MM.1S (cell line): ENCODE measurements at regions not wholly inside any gene's neighbourhood (a gene's known extent, or its start where the extent isn't known, plus 50 kb on each side); places are given as distances from the start of the nearest gene placed in this dataset.

Source experiments
- CTCF ChIP-seq: fragments of 300-600 bp; sonication (generic); IDR thresholded peaks from 2 replicates; pipeline ENCODE4 v1.5.1; 2016; ENCODE audit warnings: antibody characterized with exemption, low read length, mixed read lengths
- EZH2 ChIP-seq: fragments of 300-600 bp; sonication (generic); optimal IDR thresholded peaks from 2 replicates; pipeline ENCODE3; 2017; ENCODE audit warnings: low read depth, mild to moderate bottlenecking, antibody characterized with exemption, low read length, mixed read lengths
- EZH2phosphoT487 ChIP-seq: fragments of 300-600 bp; sonication (generic); IDR thresholded peaks from 2 replicates; pipeline ENCODE4 v1.6.1; 2018; ENCODE audit warnings: antibody characterized with exemption, low read length

DNA sequence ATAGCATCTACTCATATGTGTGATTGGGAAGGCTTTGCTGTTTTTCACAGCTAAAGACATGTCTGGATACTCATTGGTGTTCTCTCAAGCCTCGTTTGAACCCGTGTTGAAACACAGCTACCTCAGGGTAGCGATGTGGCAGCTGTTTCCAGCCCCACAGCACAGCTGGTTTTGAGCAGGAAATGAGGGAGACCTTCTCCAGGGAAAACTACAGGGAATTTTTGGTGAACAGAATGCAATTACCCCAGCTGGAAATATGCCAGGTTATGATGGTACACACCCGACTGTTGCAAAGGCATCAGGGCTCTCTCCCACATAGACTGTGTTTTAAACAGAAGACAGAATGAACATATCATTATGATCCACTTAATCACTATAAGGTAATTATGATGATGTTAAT, 828.9 kb downstream of the VRK1 start:
- TF ChIP-seq CTCF (no peak), EZH2 (no peak), EZH2phosphoT487 (no peak)
